Keratinocyte (primary cell): ENCODE measurements at regions not wholly inside any gene's neighbourhood (a gene's known extent, or its start where the extent isn't known, plus 50 kb on each side); places are given as distances from the start of the nearest gene placed in this dataset.
A peak's percentile ranks its signal among the peaks of the same experiment; 100 is the strongest.

Experiments
- DNase-seq: peaks from one replicate; pipeline ENCODE4 v3.0.0-alpha.2; 2011; ENCODE audit warnings: low read depth, missing footprints, low spot score
- FAIRE-seq: peaks from 2 replicates; lab custom pipeline; 2011; peaks lifted over from hg19 to GRCh38; lab: Jason Lieb, UNC
- H2AFZ ChIP-seq: 2 replicates; pipeline ENCODE4 v1.6.0; 2012; ENCODE audit warnings: low read length, control low read depth, inconsistent platforms; ENCODE audit not compliant: control insufficient read depth
- H3K27ac ChIP-seq: 2 replicates; pipeline ENCODE4 v1.5.1; 2011; ENCODE audit warnings: low read length; ENCODE audit not compliant: control insufficient read depth, insufficient read depth
- H3K27me3 ChIP-seq: 3 replicates; pipeline ENCODE4 v1.6.0; 2011; ENCODE audit warnings: low read length; ENCODE audit not compliant: control insufficient read depth, insufficient read depth; ENCODE audit errors: extremely low read depth
- H3K36me3 ChIP-seq, 2 experiments: 2 replicates in 1 of 2; 3 replicates in 1 of 2; pipeline ENCODE4 v1.5.1; 2011; ENCODE audit warnings: low read length in 2 of 2, mild to moderate bottlenecking in 1 of 2; ENCODE audit not compliant: control insufficient read depth in 2 of 2, insufficient read depth in 2 of 2; ENCODE audit errors: extremely low read depth in 1 of 2
- H3K4me1 ChIP-seq: 3 replicates; pipeline ENCODE4 v1.5.1; 2011; ENCODE audit warnings: low read length; ENCODE audit not compliant: control insufficient read depth, insufficient read depth; ENCODE audit errors: extremely low read depth
- H3K4me2 ChIP-seq: 3 replicates; pipeline ENCODE4 v1.6.0; 2011; ENCODE audit warnings: low read depth, low read length; ENCODE audit not compliant: control insufficient read depth, insufficient read depth; ENCODE audit errors: extremely low read depth
- H3K4me3 ChIP-seq, 3 experiments: fragments of 200-600 bp in 1 of 3; sonication (generic) in 1 of 3; 2 replicates in 2 of 3; 3 replicates in 1 of 3; pipeline ENCODE4 v1.5.1; 2011 to 2016; ENCODE audit warnings: low read length in 3 of 3, mild to moderate bottlenecking in 3 of 3, control low read depth in 2 of 3, inconsistent platforms in 1 of 3, low read depth in 1 of 3, mixed read lengths in 1 of 3, mixed run types in 1 of 3, moderate library complexity in 1 of 3; ENCODE audit not compliant: control insufficient read depth in 2 of 3, insufficient read depth in 2 of 3; ENCODE audit errors: extremely low read depth in 1 of 3
- H3K79me2 ChIP-seq: 2 replicates; pipeline ENCODE4 v1.6.0; 2012; ENCODE audit warnings: low read length; ENCODE audit not compliant: control insufficient read depth, insufficient read depth
- H3K9ac ChIP-seq: 3 replicates; pipeline ENCODE4 v1.6.0; 2011; ENCODE audit warnings: low read length; ENCODE audit not compliant: control insufficient read depth, insufficient read depth; ENCODE audit errors: extremely low read depth
- H3K9me1 ChIP-seq: 3 replicates; pipeline ENCODE4 v1.6.0; 2011; ENCODE audit warnings: low read length; ENCODE audit not compliant: control insufficient read depth, insufficient read depth; ENCODE audit errors: extremely low read depth
- H3K9me3 ChIP-seq: 2 replicates; pipeline ENCODE4 v1.5.1; 2012; ENCODE audit warnings: low read depth, low read length; ENCODE audit not compliant: control insufficient read depth
- H4K20me1 ChIP-seq: 3 replicates; pipeline ENCODE4 v1.6.0; 2011; ENCODE audit warnings: low read length; ENCODE audit not compliant: control insufficient read depth, insufficient read depth; ENCODE audit errors: extremely low read depth
- CTCF ChIP-seq, 3 experiments: IDR thresholded peaks in 1 of 3; conservative IDR thresholded peaks in 1 of 3; optimal IDR thresholded peaks in 1 of 3; 2 replicates in 2 of 3; 3 replicates in 1 of 3; pipeline versions ENCODE3 to v1.5.1; 2011; ENCODE audit warnings: low read length in 3 of 3, mild to moderate bottlenecking in 3 of 3, moderate library complexity in 2 of 3, control low read depth in 1 of 3, inconsistent platforms in 1 of 3; ENCODE audit not compliant: insufficient read depth in 2 of 3; ENCODE audit errors: extremely low read depth in 1 of 3
- EZH2 ChIP-seq: IDR thresholded peaks from one replicate; pipeline ENCODE4 v1.6.1; 2012; ENCODE audit warnings: inconsistent platforms, mild to moderate bottlenecking, low read length, moderate library complexity
- dilution Hi-C: fragments of 300-500 bp; cut with MboI; formaldehyde crosslinking; loops from one replicate; pipeline ENCODE4 v1.7.0; 2020; ENCODE audit warnings: low sequenced_read_pairs; ENCODE audit not compliant: extremely low pct_ligation_motif_present

DNA sequence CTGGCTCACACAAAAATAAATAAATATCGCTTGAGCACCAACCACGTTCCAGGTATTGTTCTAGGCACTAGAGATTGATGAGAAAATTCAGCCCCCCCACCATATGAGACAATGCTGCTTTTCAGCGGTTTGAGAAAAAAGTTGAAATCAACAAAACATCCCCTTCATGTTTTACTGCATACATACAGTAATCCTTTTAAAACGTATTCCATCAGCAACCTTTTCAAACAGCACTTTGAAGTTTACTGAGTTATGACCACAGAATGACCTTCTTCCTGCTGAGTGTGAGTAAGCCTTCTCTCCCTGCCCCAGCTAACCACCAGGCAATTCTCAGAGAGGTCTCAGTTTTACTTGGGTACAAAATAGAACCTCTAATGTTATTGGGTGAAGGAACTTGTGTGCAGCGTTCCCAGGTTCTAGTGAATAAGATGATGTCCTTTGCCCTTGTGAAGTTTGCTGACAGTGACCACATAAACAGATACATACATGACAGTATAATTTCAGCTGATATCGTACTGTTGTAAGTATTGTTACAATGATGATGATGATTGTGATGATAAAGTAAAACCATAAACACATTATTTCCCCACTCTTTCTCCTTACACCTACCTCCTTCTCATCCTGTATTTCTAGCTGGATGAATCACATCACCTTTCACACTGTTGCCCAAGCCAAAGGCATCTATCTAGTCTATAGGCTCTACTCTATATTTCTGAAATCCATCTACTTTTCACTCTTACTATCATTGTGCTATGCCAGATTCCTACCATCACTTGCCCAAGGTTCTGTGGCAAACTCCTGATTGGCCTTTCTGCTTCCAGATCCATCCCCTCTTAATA lies 124.4 kb upstream of the KRR1 start:
- H4K20me1 ChIP-seq, result no peaks in the 10 kb centered on the region
- H3K9me1 ChIP-seq, result no peaks in the 10 kb centered on the region
- DNase-seq (no peak), FAIRE-seq (peak; percentile 81)
- TF ChIP-seq CTCF (optimal IDR thresholded peaks at IDR 0.05 in 1 of 3, IDR thresholded peaks at IDR 0.05 in 1 of 3, conservative IDR thresholded peaks at IDR 0.05 in 1 of 3; ENCODE audit: extremely low read depth in 1 of 3, insufficient read depth in 2 of 3, low read length in 3 of 3) (no peak), EZH2 (no peak)
- no peak overlapping the region for H3K4me3 ChIP-seq
- H3K4me2 ChIP-seq, result no peak overlapping the region
- no peaks in the 10 kb centered on the region for H3K36me3 ChIP-seq
- dilution Hi-C loops, result no loop called here
- no peak overlapping the region for H3K27ac ChIP-seq
- H2AFZ ChIP-seq, result no peak overlapping the region
- no peaks in the 10 kb centered on the region for H3K9me3 ChIP-seq
- H3K27me3 ChIP-seq, result no peaks in the 10 kb centered on the region
- H3K4me1 ChIP-seq, result peaks cover 24% of the 10 kb centered on the region
- H3K9ac ChIP-seq, result no peak overlapping the region
- H3K79me2 ChIP-seq, result no peaks in the 10 kb centered on the region

DNA sequence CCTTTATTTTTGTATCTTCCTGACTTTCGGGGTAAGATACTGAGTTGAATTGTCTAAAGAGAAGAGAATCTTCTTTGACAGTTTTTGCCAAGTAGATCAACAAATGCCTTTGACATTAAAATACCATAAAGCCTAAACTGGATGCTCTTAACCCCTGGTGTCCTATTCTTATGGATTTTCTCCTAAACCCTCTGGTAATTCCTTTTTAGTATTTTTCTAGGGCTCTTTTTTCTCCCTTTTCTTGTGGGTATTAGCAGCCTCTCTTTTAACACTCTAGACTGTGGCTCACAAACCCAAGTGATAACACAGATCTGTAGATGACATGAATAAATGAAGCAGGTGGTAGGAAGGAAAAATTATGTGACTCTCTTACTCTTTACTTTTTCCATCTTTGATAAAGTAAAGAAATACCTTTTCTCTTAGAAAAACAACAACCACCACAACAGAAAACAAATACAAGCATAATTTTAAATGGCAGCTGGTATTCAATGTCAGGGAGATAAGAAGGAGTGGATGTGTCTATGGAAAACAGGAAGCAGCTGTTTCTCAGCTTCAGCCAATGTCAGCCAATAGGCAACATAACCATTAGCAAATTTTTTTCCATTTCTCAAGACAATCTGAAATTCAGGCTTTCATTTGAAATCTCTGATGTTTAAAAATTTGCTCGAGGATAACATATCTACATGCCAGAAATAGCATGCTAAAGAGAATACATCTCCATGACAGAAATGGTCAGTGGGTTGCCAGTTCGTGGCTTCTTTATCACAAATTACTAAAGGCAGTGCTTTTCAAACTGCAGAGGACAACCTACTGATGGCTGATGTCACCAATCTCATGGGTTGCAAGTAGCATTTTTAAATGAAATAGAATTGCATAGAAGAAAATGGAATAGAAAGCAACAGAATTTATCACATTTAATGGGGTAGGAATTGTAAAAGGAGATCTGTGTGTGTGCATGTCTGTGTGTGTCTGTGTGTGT lies 123.1 kb upstream of the KRR1 start:
- no peak overlapping the region for H3K4me2 ChIP-seq
- H3K9me3 ChIP-seq, result no peaks in the 10 kb centered on the region
- H3K27me3 ChIP-seq, result no peaks in the 10 kb centered on the region
- H3K4me1 ChIP-seq, result peaks cover 14% of the 10 kb centered on the region
- no peak for TF ChIP-seq CTCF (optimal IDR thresholded peaks at IDR 0.05 in 1 of 3, IDR thresholded peaks at IDR 0.05 in 1 of 3, conservative IDR thresholded peaks at IDR 0.05 in 1 of 3; ENCODE audit: extremely low read depth in 1 of 3, insufficient read depth in 2 of 3, low read length in 3 of 3)
- no peak for TF ChIP-seq EZH2
- H3K9ac ChIP-seq, result no peak overlapping the region
- H3K9me1 ChIP-seq, result no peaks in the 10 kb centered on the region
- H3K4me3 ChIP-seq, result no peak overlapping the region
- no peak overlapping the region for H3K27ac ChIP-seq
- dilution Hi-C loops, result no loop called here
- H4K20me1 ChIP-seq, result no peaks in the 10 kb centered on the region
- no peaks in the 10 kb centered on the region for H3K79me2 ChIP-seq
- DNase-seq (no peak), FAIRE-seq (no peak)
- H2AFZ ChIP-seq, result no peak overlapping the region
- H3K36me3 ChIP-seq, result no peaks in the 10 kb centered on the region
